ENCODE measurements at regions not wholly inside any gene's neighbourhood (a gene's known extent, or its start where the extent isn't known, plus 50 kb on each side); places are given as distances from the start of the nearest gene placed in this dataset.
"Not testable (repeated sequence)": the region's sequence is repeated elsewhere in the genome, so short reads cannot be mapped to it uniquely, and the experiment has no call there.

DNA sequence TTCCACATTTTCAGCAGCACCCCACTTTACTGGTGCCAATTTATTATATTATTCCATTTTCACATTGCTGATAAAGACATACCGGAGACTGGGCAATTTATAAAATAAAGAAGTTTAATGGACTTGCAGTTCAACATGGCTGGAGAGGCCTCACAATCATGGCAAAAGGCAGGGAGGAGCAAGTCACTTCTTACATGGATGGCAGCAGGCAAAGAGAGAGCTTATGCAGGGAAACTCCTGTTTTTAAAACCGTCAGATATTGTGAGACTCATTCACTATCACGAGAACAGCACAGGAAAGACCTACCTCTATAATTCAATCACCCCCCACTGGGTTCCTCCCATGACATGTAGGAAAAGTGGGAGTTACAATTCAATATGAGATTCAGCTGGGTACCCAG is 641.8 kb upstream of the MEF2C start:
- no peak for DNase-seq

DNA sequence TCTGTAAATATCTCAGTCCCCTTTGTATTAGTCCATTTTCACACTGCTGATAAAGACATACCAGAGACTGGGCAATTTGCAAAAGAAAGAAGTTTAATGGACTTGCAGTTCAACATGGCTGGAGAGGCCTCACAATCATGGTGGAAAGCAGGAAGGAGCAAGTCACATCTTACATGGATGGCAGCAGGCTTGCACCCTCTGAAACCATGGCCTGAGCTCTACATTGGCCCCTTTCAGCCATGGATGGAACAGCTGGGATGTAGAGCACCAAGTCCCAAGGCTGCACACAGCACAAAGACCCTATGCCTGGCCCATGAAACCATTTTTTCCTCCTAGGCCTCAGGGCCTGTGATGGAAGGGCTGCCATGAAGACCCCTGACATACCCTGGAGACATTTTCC is 640.9 kb upstream of the MEF2C start:
- DNase-seq = not testable (repeated sequence)

DNA sequence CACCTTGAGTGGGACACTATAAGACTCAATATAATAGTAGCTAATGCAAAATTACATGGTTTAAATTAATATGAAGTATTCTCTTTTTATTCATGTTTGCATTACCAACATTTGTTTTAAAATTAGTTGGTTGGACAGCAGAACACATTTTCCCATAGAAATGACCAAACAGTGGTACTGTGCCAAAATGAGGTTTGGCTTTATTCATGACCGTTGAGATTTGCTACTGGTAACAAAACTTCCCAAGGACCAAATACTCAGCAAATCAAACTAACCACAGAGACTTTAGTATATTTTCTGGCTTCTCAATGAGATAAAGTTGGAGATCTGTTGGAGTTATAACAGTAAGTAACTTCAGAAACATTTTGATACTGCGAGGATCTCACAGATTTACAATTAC is 637.8 kb upstream of the MEF2C start:
- DNase-seq = no peak

DNA sequence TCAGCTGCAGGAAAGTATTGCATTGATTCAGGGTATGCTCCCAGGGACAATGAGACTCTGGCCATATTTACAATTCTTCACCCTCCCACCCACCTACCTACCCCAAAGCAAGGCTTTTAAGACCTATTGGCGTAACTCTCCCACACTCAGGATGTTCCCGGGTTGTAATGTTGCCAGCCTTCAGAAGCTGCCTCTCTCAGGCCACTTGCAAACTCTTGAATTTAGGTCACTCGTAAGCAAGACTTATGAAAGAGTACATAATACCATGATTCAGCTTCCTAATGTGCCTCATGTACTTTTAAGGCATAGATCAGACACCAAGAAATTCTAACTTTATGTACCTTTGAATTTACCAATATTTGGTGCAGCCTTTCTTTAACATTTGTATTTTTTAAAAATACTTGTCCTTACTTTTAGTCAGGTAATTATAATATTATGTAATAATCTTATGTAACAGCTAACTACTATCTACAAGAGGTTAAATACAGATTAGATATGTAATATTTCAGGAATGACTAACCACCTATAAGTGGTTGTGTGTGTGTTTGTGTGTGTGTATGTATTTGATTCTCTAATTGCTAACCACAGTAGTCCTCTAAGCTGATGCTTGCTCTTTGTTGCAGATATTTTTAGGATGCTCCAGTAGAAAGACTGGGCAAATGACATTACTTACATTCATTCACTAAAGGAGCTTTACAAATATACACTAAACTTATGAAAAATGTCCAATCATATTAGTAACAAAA is 630.5 kb upstream of the MEF2C start:
- no peak for DNase-seq

DNA sequence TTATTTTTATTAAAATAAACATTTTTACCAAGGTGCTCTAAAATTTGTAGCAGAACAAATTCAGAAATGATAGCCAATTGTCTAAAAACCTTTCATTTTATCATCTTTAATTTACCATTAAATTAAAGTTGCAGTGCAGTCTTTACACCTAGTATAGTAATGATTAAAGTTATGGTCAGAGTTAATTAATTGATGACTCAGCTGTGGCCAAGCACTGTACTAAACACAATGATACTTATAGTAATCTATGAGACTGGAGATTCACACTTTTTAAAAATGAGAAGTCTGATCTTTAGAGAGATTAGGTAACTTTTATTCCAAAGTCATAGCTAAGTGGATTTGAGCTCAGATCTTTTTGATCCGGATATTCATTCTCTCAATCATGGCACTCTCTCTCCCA is 621.1 kb upstream of the MEF2C start:
- no peak for DNase-seq

DNA sequence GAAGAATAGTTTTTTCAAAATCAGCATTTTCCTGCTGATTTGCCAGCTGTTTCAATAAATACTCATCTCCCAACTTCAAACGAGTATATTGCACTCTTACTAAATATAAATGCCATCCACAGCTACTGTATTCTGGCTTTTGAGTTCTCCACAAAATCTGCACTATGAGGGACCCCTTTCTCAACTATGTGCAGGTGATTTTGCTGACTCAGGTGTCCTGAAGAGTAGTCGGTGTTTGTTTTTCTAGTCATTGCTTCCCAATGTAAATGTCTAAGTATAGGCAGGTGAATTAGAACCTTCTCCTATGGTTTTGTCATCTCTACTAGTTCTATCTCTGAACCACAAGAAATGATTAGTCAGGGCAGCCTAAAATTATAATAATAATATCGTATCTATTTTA is 616.8 kb upstream of the MEF2C start:
- no peak for DNase-seq

DNA sequence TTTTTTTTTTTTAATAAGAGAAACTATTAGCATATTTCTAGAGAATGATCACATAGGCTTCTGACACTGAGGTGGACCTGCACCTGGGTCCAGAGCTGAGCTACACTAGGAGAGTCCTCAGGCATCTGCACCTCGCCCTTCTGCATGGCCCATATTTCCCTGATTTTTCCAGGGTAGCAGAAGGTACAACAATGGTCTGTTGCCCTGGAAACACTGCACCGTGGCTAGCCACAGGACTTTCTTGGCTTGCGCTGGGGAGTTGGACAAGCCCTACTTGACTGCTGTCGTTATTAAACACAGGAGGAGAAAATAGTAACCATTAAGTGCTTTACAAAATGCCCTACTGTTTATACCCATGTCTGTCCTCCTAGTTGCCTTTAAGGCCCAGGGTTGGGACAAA is 615.7 kb upstream of the MEF2C start:
- no peak for DNase-seq

DNA sequence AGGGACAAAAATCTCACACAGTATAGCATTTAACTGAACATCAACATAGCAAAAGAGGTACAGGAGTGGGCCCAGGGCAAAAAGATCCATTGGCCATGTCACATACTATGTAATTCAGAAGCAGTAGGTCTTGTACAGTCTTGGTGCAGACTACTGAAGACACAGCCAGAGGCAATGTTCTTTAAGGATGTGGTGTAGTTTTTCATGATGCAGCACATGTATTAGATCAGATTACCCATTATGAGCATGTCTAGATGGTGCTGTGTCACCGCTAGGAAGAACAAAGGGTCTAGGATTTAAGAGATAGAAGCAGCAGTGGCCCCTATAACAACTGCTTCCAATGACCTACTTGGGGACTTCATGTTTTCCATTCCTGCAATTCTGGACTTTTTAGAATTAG is 610.4 kb upstream of the MEF2C start:
- no peak for DNase-seq

DNA sequence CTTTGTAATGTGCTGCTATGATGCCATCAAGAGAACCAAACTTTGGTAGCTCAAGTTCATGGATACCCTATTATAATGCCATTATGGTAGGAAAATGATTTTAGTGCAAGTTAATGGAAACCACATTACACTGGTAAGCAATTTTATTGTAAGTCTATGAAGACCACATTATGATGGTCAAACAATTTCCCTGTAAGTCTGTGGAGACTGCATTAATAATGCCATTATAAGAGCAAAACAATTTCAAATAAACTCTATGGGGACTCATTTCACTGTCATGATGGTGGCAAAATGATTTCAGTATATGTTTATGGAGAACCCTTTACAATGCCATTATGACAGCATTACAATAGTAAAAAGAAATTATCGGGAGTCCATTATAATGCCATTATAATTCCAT is 602.0 kb upstream of the MEF2C start:
- no peak for DNase-seq

DNA sequence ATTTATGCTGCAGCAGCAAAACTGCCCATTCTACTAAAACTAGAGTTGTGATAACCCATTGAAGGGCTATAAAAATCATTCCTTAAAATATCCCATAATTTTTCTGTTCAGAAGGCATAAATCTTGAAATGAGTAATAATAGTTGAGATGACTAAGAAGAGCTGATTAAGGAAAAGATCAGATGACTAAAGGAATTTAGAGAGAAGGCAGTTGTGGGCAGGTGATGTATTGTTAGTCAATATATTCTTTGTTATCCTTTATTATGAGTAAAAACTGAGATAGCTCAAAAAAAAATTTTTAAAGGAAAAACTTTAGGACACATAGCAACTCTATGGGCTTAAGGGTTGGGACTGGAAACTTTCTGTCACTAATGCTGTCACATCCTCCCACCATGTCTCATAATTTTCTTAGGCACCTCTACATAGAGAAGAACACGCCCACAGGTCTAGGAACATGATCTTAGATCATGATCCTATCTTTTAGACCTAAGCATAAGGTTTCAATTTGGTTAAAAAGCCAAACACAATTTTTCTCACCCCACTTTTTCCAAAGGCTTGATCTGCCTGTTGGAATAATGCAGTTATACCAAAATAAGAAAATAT is 597.5 kb upstream of the MEF2C start:
- DNase-seq = no peak

DNA sequence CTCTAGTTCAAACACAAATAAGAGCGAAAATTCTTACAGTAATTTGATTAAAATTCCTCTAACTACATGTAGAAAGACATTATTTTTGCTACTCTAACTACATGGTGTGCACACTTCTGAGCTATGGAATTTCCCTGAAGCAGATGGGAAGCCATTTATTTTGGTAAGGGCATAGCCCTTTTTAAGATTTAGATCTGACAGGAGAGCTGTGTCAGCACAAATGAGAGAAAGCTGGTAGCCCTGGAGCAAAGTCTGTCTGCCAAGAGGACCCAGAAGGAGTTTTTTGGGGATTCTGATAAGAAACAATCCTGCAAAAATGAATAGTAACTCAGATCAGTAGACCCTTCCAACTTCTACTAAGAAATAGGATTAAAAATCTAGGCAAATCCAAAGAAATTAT is 595.9 kb upstream of the MEF2C start:
- no peak for DNase-seq

DNA sequence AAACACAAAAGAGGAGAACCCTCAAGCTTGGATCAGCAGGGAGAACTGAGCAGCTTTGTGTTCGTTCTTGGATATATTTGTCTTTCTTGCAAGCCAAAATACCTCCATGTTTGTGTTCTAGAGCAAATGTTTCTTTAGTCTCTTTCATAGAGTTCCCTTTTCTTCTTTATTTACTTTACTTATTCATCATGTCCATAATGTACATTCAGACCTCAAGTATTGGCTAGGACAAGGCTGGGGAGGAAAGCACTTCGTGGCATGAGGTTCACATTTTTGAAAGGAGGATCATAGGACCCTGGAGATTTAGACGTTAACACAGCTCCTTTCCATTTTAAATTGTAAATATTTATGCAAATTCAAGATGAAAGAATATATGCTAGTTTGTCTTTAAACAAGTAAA is 590.2 kb upstream of the MEF2C start:
- no peak for DNase-seq

DNA sequence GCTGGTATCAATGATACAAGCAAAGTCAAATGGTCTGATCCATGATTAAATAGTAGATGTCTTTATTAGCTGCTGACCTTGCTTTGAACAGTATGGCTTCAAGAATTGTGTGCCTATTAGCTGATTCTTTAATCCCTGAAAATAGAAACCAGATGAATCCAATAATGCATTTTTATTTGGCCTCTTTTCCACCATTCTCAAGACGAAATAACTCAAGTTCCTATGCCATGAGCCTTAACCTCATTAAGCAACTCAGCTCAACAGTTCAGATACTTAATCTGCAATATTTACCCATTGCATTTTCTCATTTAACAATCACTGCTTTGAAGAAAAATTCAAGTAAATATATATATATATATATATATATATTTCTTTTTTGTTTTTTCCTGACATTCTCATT is 588.6 kb upstream of the MEF2C start:
- no peak for DNase-seq

DNA sequence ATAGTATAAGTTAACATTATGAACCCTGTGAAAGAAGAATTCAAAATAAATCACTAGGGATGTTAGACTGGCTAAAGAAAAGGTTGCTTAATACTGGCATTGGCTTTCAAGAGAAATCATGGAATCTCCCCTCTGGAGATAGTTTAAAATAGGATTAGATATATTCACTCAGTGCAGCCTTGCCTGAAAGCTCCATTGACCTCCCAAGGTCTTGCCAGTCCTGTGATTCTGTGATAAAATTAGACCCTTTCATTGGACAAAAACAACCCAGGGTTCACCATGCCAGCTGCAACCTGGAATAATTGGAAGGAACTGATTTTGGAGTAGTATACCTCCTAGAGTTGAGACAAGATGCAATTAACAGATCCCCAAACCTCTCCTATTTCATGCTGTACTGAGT is 588.1 kb upstream of the MEF2C start:
- no peak for DNase-seq

DNA sequence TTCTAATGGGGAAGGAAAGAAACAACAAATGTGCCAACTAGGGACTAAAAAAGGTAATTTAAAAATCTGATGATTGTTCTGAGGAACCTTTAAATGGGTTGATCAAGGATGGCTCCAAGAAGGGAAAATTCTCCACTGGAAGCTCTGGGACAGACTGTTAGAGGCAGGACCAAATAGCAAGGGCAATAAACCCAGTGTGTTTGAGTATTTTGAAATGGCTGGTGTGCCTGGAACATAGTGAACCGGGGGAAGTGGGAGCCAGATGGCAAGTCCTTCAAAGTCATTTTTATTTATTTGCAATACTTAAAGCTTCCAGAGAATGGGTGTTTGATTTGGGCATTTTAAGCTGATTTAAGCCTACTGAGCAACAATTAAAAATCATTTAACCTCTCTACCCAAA is 587.7 kb upstream of the MEF2C start:
- no peak for DNase-seq

DNA sequence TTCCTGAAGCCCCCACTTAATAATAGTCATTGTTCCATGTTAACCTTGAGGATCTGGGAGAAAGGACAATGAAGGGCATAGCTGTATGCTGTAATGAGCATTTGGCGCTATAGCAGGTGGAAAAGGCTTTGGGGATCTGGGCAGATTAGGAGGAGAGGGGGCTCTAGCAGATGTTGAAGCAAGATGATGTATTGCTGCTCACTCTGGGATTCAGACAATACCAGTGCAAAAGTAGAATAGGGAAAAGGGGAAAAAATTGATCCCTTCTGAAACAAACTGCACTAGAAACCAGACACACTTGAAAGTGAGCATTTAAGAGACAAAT is 575.3 kb upstream of the MEF2C start:
- DNase-seq = no peak

DNA sequence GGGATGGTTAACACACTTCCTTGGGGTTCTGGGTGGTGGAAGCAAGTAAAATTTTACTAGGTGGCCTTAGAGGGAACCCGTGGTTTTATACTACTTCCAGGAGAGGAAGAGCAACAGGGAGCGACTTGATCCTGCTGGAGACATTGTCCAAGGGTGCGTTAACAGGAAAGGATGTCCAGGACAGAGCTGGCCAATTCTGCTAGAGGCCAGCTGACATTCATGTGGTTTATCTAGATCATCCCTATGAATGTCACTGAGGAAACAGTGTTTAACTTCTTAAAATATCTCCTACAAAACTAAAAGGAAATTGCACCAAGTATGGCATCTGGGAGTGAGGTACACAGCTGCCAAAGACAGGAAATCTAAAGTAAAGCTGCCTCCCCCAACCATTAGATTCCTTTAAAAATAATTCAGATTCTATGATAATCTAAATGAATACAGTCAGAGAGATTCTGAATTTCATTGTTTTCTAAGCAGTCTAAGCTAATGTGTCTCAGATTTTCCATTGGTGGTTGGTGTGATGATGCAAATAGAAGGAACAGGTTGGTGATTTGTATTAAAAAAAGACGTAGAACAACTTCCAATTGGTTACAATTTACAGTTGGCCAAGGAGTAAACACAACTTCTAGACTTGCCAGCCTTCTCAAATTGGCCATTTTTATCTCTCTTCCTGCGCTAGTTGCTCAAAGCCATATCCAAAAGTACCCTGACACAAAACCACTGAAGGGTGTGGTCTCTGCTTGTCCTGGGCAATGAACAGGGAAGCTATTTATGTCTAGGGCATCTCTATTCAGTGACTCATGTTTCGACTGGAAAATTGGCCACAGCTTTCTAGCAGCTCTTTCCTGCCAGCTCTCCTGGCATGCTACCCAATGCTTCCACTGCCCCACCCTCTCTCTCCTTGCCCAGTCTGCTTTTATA is 574.7 kb upstream of the MEF2C start:
- no peak for DNase-seq

DNA sequence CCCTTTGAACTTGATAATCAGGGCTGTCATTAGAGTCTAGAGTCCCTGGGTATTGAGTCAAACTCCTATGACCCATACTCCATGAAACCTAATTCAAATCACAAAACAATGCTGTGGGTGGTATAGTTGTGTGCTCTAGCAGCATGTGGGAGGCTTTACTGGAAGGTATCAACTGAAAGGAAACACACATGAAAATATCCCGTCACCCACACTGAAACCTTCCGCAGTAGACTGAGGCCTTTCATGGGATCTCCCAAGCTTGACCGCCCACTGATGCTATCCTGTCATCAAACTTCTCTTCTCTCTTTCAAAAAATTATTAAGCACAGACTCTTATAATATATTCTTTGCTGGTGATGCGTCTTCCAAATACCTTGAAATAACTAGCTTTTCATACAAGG is 569.1 kb upstream of the MEF2C start:
- no peak for DNase-seq

DNA sequence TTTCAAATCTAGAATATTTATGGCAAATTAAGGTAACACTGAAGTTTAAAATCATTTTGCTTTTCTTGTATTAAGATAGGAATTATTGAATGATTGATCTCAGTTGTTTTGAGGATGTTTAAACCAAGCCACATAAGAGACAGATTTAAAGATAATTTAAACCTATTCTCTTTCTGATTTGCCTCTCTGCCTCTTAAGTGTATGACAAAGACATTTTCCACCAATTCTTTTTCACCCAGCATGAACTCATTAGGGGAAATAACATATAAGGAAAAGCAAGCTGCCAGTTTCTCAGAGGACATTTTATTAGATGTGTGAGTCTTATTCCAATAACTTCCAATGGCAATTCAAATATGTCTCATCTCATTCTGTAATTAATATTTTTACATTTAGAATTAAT is 568.3 kb upstream of the MEF2C start:
- no peak for DNase-seq

DNA sequence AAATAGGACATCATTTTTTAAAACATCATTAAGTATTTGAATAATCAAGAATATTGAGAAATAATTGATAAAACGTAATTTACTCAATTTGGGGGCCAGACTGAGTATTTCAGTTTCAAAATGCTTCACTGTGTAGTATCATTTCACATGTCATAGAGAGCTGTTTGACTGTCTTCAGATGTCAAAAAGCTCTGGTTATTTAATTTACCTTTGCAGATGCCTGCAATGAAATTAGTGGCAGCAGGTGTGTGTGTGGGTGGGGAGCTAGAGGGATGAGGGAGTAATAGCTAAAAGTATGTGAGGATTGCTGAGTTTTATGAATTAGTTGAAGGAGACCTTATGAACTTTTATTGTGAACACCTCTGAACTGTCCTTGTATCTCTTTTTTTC is 567.2 kb upstream of the MEF2C start:
- DNase-seq = no peak

DNA sequence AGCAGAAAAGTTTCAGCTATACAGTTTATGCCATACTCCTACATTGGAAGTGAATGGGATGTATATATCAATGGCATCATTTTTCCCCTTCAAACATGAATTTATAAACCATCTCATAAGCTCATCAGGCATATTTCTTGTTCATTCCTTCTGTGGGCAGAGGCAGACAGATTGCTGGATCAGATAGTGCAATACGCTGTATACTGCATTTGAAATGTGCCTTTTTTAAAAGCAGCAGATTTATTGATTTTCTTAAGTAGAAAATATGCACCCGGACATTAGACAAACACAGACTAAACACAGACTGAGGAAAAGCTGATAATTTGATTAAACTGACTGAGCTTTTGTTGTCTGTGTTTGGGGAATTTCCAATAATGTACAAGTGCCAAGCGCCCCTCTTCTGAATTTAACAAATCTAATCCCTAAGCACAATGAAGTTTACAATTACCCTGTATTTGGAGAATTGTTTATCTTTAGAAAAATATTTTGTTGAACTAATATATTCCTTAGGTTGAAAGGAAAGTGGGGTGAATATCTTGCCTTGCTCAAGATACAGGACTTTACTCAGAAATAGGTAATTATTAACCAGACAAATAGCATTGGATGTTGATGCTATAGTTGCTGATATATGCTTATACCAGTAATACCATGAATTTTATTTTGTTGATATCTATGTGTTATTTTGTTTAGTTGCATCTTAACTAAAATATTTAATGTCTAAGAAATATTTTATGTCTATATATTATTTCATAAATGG is 566.6 kb upstream of the MEF2C start:
- DNase-seq = no peak

DNA sequence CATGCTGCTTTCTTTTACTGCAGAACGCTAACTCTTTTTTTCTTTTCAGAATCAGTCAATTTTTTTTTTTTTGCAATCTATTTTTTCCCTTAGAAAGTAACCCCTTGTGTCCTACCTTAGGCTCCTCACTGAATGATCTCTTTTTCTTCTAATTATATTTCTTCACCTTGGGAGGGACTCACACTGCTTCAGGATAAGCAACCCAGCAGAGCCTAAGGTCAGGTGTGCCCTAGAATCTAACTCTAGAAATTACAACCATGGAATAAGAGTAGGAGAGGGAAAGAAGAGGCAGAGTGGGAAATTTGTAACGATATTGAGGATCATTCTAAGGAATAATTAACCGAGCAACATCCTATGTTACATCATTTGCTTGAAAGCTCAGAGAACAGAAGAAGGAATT is 564.0 kb upstream of the MEF2C start:
- DNase-seq = no peak

DNA sequence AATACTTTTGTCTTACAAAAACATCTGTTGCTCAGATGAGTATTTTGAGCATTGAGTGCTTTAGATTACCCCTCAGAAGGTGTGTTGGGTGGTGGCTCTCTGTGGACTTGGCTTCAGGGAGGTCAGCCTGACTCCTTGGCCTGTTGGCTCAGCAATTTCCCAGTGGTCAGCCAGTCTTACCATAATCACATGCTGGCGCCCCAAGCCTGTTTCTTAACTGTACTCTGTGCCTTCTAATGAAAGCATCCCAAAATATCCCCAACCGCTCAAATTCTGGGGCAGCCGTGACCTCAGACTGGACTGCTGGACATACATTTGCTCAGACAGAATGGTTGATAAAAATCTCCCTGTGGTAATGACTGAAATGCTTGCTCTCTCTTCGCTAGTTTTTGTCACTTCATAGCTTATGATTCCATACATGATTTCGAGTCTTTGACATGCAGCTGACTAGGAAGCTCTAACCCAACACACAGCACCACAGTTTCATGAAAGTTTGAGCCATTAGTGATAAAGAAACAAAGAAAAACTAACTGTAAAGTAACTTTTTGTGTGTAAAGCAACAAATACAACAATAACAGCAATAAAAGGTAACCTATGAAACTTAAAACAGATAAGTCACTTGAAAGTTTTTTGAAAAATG is 562.2 kb upstream of the MEF2C start:
- DNase-seq = no peak

Measured in stimulated activated naive CD4-positive, alpha-beta T cell treated with Interleukin-2 at 50 U/mL for 16 hours (primary cell).